GM21786 (cell line): ENCODE measurements at regions not wholly inside any gene's neighbourhood (a gene's known extent, or its start where the extent isn't known, plus 50 kb on each side); places are given as distances from the start of the nearest gene placed in this dataset.
"Not testable (repeated sequence)": the region's sequence is repeated elsewhere in the genome, so short reads cannot be mapped to it uniquely, and the experiment has no call there.

Source experiments
- ATAC-seq: cut with Tn5 transposase; IDR thresholded peaks from one replicate; pipeline ENCODE4 v1.9.1; 2021; ENCODE audit not compliant: unreplicated experiment

- no peak for ATAC-seq
These were observed 543.6 kb downstream of the TMEM121 start for GRCh38 chr14:106069804-106070625.

GRCh38 chr14:106080922-106081321 lies 554.5 kb downstream of the TMEM121 start:
- no peak for ATAC-seq

- ATAC-seq = not testable (repeated sequence)
These were observed 555.3 kb downstream of the TMEM121 start for GRCh38 chr14:106081721-106082120.

GRCh38 chr14:106083082-106083481 lies 556.7 kb downstream of the TMEM121 start:
- ATAC-seq = no peak

- ATAC-seq = no peak
These were observed 561.5 kb downstream of the TMEM121 start for GRCh38 chr14:106087837-106088236.

- not testable (repeated sequence) for ATAC-seq
These were observed 562.5 kb downstream of the TMEM121 start for GRCh38 chr14:106088860-106089259.

- ATAC-seq = no peak
These were observed 568.3 kb downstream of the TMEM121 start for GRCh38 chr14:106094654-106095189.

GRCh38 chr14:106107703-106108102 lies 581.3 kb downstream of the TMEM121 start:
- no peak for ATAC-seq

GRCh38 chr14:106109337-106109736 lies 583.0 kb downstream of the TMEM121 start:
- ATAC-seq = no peak

- ATAC-seq = no peak
These were observed 589.0 kb downstream of the TMEM121 start for GRCh38 chr14:106115401-106115800.

GRCh38 chr14:106116339-106116930 lies 590.1 kb downstream of the TMEM121 start:
- ATAC-seq = not testable (repeated sequence)

- no peak for ATAC-seq
These were observed 593.7 kb downstream of the TMEM121 start for GRCh38 chr14:106120101-106120500.

- ATAC-seq = no peak
These were observed 602.9 kb downstream of the TMEM121 start for GRCh38 chr14:106129274-106129673.

GRCh38 chr14:106129904-106130661 lies 603.7 kb downstream of the TMEM121 start:
- ATAC-seq = not testable (repeated sequence)

- not testable (repeated sequence) for ATAC-seq
These were observed 606.7 kb downstream of the TMEM121 start for GRCh38 chr14:106133126-106133525.

- no peak for ATAC-seq
These were observed 608.5 kb downstream of the TMEM121 start for GRCh38 chr14:106134886-106135285.

GRCh38 chr14:106141242-106142220 lies 615.1 kb downstream of the TMEM121 start:
- no peak for ATAC-seq

- not testable (repeated sequence) for ATAC-seq
These were observed 619.3 kb downstream of the TMEM121 start for GRCh38 chr14:106145731-106146130.

- not testable (repeated sequence) for ATAC-seq
These were observed 627.1 kb downstream of the TMEM121 start for GRCh38 chr14:106153362-106153955.

GRCh38 chr14:106163316-106163715 lies 636.9 kb downstream of the TMEM121 start:
- ATAC-seq = no peak
